HEK293T (cell line): ENCODE measurements at regions not wholly inside any gene's neighbourhood (a gene's known extent, or its start where the extent isn't known, plus 50 kb on each side); places are given as distances from the start of the nearest gene placed in this dataset.

ENCODE experiments used
- ARNT ChIP-seq: fragments of 450-650 bp; IDR thresholded peaks from 2 replicates; pipeline ENCODE4 v1.6.1; 2017; ENCODE audit warnings: mild to moderate bottlenecking
- BHLHE40 ChIP-seq: fragments of 450-650 bp; IDR thresholded peaks from 2 replicates; pipeline ENCODE4 v1.6.1; 2016; ENCODE audit warnings: mild to moderate bottlenecking, moderate library complexity, borderline replicate concordance
- CTBP1 ChIP-seq: fragments of 450-650 bp; IDR thresholded peaks from 2 replicates; pipeline ENCODE4 v1.6.1; 2016; ENCODE audit warnings: borderline replicate concordance
- FOXK2 ChIP-seq: fragments of 450-650 bp; IDR thresholded peaks from 2 replicates; pipeline ENCODE4 v1.6.1; 2016; ENCODE audit warnings: mild to moderate bottlenecking
- FOXM1 ChIP-seq: fragments of 450-650 bp; IDR thresholded peaks from 2 replicates; pipeline ENCODE4 v1.6.1; 2017; ENCODE audit warnings: mild to moderate bottlenecking, borderline replicate concordance
- HDGF ChIP-seq: fragments of 450-650 bp; IDR thresholded peaks from 2 replicates; pipeline ENCODE4 v1.6.1; 2017; ENCODE audit warnings: antibody characterized with exemption, borderline replicate concordance
- L3MBTL2 ChIP-seq: fragments of 450-650 bp; conservative IDR thresholded peaks from 2 replicates; pipeline ENCODE4 v1.6.1; 2016; ENCODE audit warnings: mild to moderate bottlenecking
- SP1 ChIP-seq: fragments of 450-650 bp; IDR thresholded peaks from 2 replicates; pipeline ENCODE4 v1.6.1; 2017
- SUZ12 ChIP-seq: fragments of 450-650 bp; IDR thresholded peaks from 2 replicates; pipeline ENCODE4 v1.6.1; 2016; ENCODE audit warnings: mild to moderate bottlenecking
- TARDBP ChIP-seq: fragments of 450-650 bp; IDR thresholded peaks from 2 replicates; pipeline ENCODE4 v1.6.1; 2016
- ZNF384 ChIP-seq: fragments of 450-650 bp; IDR thresholded peaks from 2 replicates; pipeline ENCODE4 v1.6.1; 2016

DNA sequence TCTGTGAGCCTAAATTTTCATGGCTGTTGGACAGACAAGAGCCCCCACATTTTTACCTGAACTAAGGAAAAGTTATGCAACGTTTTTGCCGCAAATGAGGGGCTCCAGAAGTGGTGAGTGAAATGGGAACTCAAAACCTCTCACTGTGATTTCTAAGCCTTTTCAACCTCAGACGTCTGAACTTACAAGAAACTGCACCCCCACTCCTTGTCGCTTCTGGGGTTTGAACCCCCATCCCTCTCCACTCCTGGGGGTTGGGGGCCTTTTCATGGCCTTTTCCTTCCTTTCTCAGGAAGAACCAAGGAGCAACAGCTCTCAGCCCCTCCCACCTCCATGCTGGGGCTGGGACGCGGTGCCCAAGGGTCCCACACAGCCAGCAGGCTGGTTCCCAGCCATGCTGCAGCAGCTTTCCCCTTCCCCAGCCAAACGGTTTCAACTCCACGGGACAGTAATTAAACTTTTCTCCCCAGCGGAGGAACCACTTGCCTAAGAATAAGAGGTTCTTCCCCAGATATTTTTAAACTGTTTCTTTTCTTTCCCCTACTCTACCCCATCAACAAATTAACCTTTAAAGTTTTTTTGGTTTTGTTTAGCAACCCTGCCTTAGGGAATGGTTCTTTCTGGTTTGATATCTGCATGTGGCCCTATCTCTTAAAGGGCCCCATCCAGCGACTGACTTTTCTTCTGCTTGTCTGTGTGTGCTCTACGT lies 387.6 kb upstream of the CBLB start:
- TF ChIP-seq SP1 (no peak), CTBP1 (no peak), SUZ12 (no peak), TARDBP (no peak), ARNT (no peak), ZNF384 (no peak), FOXK2 (no peak), HDGF (no peak), BHLHE40 (no peak), FOXM1 (no peak), L3MBTL2 (no peak)
